Neural cell (in vitro differentiated cells): ENCODE measurements at regions not wholly inside any gene's neighbourhood (a gene's known extent, or its start where the extent isn't known, plus 50 kb on each side); places are given as distances from the start of the nearest gene placed in this dataset.

Source experiments
- H2AFZ ChIP-seq: fragments of 200-600, 300-800 bp; sonication (generic), shearing (Covaris generic); 2 replicates; pipeline ENCODE4 v1.6.0; 2014; ENCODE audit warnings: low read depth, mild to moderate bottlenecking, antibody characterized with exemption, low read length, moderate library complexity
- H3F3A ChIP-seq: fragments of 200-600 bp; shearing (Covaris generic); 2 replicates; pipeline ENCODE4 v1.6.1; 2016; ENCODE audit warnings: mild to moderate bottlenecking, moderate library complexity, mixed read lengths, antibody characterized with exemption, low read length; ENCODE audit not compliant: insufficient read depth, poor library complexity, severe bottlenecking
- H3K27ac ChIP-seq: fragments of 200-600, 300-800 bp; sonication (generic), shearing (Covaris generic); 2 replicates; pipeline ENCODE4 v1.5.1; 2014; ENCODE audit warnings: mild to moderate bottlenecking, low read length, moderate library complexity
- H3K27me3 ChIP-seq: fragments of 300-800, 200-600 bp; sonication (generic), shearing (Covaris generic); 2 replicates; pipeline ENCODE4 v1.6.0; 2014; ENCODE audit warnings: mild to moderate bottlenecking, low read depth, low read length, moderate library complexity; ENCODE audit not compliant: insufficient read depth
- H3K36me3 ChIP-seq: fragments of 300-800, 200-600 bp; sonication (generic), shearing (Covaris generic); 2 replicates; pipeline ENCODE4 v1.5.1; 2014; ENCODE audit warnings: mild to moderate bottlenecking, antibody characterized with exemption, low read length, moderate library complexity; ENCODE audit not compliant: insufficient read depth
- H3K4me2 ChIP-seq: fragments of 300-800, 200-600 bp; sonication (generic), shearing (Covaris generic); 2 replicates; pipeline ENCODE4 v1.6.0; 2014; ENCODE audit warnings: mild to moderate bottlenecking, low read length
- H3K4me3 ChIP-seq: fragments of 300-800, 200-600 bp; sonication (generic), shearing (Covaris generic); 2 replicates; pipeline ENCODE4 v1.5.1; 2014; ENCODE audit warnings: mild to moderate bottlenecking, low read length, moderate library complexity
- H3K79me2 ChIP-seq: fragments of 200-600 bp; shearing (Covaris generic); replicated peaks from 2 replicates; pipeline ENCODE4 v1.6.0; 2014; ENCODE audit warnings: mild to moderate bottlenecking, low read length, moderate library complexity; ENCODE audit not compliant: insufficient read depth
- H3K9ac ChIP-seq: fragments of 300-800, 200-600 bp; sonication (generic), shearing (Covaris generic); 2 replicates; pipeline ENCODE4 v1.6.1; 2016; ENCODE audit warnings: mild to moderate bottlenecking, low read length, mixed read lengths
- H3K9me2 ChIP-seq: fragments of 200-600 bp; shearing (Covaris generic); 2 replicates; pipeline ENCODE4 v1.6.1; 2016; ENCODE audit warnings: mild to moderate bottlenecking, low read length, mixed read lengths; ENCODE audit not compliant: insufficient read depth
- H3K9me3 ChIP-seq: fragments of 200-600, 300-800 bp; sonication (generic), shearing (Covaris generic); 2 replicates; pipeline ENCODE4 v1.6.1; 2016; ENCODE audit warnings: mild to moderate bottlenecking, mixed run types, low read length, moderate library complexity, mixed read lengths
- H4K20me1 ChIP-seq: fragments of 200-600 bp; shearing (Covaris generic); 2 replicates; pipeline ENCODE4 v1.6.1; 2016; ENCODE audit warnings: mild to moderate bottlenecking, mixed run types; ENCODE audit not compliant: insufficient read depth
- EP300 ChIP-seq: fragments of 450-650 bp; conservative IDR thresholded peaks from 2 replicates; pipeline ENCODE4 v1.6.1; 2014; ENCODE audit warnings: antibody characterized with exemption, mild to moderate bottlenecking, moderate library complexity; ENCODE audit not compliant: poor library complexity, severe bottlenecking
- EZH2 ChIP-seq: fragments of 200-600, 300-800 bp; shearing (Covaris generic), sonication (generic); IDR thresholded peaks from 2 replicates; pipeline ENCODE4 v1.6.1; 2014; ENCODE audit warnings: antibody characterized with exemption, low read length, borderline replicate concordance, mild to moderate bottlenecking; ENCODE audit not compliant: insufficient read depth, poor library complexity, severe bottlenecking
- MXI1 ChIP-seq: fragments of 450-650 bp; conservative IDR thresholded peaks from 2 replicates; pipeline ENCODE4 v1.6.1; 2014; ENCODE audit warnings: antibody characterized with exemption, mild to moderate bottlenecking; ENCODE audit not compliant: poor library complexity, severe bottlenecking
- POLR2AphosphoS5 ChIP-seq: IDR thresholded peaks from 2 replicates; pipeline ENCODE4 v1.6.1; 2012
- RAD21 ChIP-seq: fragments of 450-650 bp; conservative IDR thresholded peaks from 2 replicates; pipeline ENCODE4 v1.6.1; 2014; ENCODE audit warnings: antibody characterized with exemption, mild to moderate bottlenecking, moderate library complexity
- SMC3 ChIP-seq: fragments of 450-650 bp; conservative IDR thresholded peaks from 2 replicates; pipeline ENCODE4 v1.6.1; 2014; ENCODE audit warnings: antibody characterized with exemption, mild to moderate bottlenecking, moderate library complexity; ENCODE audit not compliant: poor library complexity
- TAF1 ChIP-seq: IDR thresholded peaks from 2 replicates; pipeline ENCODE4 v1.6.1; 2012; ENCODE audit warnings: low read depth
- TF ChIP-seq, protein P1 (sequence below): IDR thresholded peaks from 2 replicates; pipeline ENCODE4 v1.6.1; 2012; ENCODE audit warnings: borderline replicate concordance
- TF ChIP-seq, protein P2 (sequence below): fragments of 450-650 bp; IDR thresholded peaks from 2 replicates; pipeline ENCODE4 v1.5.1; 2014; ENCODE audit warnings: antibody characterized with exemption, mild to moderate bottlenecking, moderate library complexity; ENCODE audit not compliant: poor library complexity, severe bottlenecking

DNA sequence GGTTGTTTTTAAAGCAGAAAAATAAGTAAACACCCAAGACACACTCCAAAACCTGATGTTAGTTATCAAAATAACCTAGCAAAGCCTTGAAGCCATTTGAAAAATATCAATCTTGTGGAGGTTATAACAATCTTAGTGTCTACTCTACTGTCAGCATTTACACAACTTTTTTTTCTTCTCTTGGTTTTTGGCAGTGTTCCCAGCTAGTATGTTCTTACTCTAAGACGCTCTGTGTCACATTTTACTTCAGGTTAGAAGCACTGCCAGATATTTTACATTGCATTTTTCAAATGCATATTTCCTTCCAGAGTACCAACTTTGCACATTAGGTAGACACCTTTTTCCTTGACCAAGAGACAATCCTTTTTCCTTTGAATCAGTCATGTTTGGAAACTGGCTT, 114.0 kb upstream of the INPP4B start:
- H3K9me3 ChIP-seq: no peaks in the 10 kb centered on the region
- H3K79me2 ChIP-seq: no peaks in the 10 kb centered on the region
- no peaks in the 10 kb centered on the region for H3K9me2 ChIP-seq
- no peaks in the 10 kb centered on the region for H3K27me3 ChIP-seq
- no peak overlapping the region for H3K27ac ChIP-seq
- H3K36me3 ChIP-seq: no peaks in the 10 kb centered on the region
- H2AFZ ChIP-seq: no peak overlapping the region
- no peak overlapping the region for H3K4me2 ChIP-seq
- H4K20me1 ChIP-seq: no peaks in the 10 kb centered on the region
- no peak overlapping the region for H3K4me3 ChIP-seq
- no peaks in the 10 kb centered on the region for H3F3A ChIP-seq
- TF ChIP-seq SMC3 (no peak), POLR2AphosphoS5 (no peak), MXI1 (no peak), EP300 (no peak), TAF1 (no peak), RAD21 (no peak), EZH2 (no peak)
- TF ChIP-seq, protein P1, sequence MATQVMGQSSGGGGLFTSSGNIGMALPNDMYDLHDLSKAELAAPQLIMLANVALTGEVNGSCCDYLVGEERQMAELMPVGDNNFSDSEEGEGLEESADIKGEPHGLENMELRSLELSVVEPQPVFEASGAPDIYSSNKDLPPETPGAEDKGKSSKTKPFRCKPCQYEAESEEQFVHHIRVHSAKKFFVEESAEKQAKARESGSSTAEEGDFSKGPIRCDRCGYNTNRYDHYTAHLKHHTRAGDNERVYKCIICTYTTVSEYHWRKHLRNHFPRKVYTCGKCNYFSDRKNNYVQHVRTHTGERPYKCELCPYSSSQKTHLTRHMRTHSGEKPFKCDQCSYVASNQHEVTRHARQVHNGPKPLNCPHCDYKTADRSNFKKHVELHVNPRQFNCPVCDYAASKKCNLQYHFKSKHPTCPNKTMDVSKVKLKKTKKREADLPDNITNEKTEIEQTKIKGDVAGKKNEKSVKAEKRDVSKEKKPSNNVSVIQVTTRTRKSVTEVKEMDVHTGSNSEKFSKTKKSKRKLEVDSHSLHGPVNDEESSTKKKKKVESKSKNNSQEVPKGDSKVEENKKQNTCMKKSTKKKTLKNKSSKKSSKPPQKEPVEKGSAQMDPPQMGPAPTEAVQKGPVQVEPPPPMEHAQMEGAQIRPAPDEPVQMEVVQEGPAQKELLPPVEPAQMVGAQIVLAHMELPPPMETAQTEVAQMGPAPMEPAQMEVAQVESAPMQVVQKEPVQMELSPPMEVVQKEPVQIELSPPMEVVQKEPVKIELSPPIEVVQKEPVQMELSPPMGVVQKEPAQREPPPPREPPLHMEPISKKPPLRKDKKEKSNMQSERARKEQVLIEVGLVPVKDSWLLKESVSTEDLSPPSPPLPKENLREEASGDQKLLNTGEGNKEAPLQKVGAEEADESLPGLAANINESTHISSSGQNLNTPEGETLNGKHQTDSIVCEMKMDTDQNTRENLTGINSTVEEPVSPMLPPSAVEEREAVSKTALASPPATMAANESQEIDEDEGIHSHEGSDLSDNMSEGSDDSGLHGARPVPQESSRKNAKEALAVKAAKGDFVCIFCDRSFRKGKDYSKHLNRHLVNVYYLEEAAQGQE: no peak
- TF ChIP-seq, protein P2, sequence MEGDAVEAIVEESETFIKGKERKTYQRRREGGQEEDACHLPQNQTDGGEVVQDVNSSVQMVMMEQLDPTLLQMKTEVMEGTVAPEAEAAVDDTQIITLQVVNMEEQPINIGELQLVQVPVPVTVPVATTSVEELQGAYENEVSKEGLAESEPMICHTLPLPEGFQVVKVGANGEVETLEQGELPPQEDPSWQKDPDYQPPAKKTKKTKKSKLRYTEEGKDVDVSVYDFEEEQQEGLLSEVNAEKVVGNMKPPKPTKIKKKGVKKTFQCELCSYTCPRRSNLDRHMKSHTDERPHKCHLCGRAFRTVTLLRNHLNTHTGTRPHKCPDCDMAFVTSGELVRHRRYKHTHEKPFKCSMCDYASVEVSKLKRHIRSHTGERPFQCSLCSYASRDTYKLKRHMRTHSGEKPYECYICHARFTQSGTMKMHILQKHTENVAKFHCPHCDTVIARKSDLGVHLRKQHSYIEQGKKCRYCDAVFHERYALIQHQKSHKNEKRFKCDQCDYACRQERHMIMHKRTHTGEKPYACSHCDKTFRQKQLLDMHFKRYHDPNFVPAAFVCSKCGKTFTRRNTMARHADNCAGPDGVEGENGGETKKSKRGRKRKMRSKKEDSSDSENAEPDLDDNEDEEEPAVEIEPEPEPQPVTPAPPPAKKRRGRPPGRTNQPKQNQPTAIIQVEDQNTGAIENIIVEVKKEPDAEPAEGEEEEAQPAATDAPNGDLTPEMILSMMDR: no peak
- no peak overlapping the region for H3K9ac ChIP-seq

DNA sequence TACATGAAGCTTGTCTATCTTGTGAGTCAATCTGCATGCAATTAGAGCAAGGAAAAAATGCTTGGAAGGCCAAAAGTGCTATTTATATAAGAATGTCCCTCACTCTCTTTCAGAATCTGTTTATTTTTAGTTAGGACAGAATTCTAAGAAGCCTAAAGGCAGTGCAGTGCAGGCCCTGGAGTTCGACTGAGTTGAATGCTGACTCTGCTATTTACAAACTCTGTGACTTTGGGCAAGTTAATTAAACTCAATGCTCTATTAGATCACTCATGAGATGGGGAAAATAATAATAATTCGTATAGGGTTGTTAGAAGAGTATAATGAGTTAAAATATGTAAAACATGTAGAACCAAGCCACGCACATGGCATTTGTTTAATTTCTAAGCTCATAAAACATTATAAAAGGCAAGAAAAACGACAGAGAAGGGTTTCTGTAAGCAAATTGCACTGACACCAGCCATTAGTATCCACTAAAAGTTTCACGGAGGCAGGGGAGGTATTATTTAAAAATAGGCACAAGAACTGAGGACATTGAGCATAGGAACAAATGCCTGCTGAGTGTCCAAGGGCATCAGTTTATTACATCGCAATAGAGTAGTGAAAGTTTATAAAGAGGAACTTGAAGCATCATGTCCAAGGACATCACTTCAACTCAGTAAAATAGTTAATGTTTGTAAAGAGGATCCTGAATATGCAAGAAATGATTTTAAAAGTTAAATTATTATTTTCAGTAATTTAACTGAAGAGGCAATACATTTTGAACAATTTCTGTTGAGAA, 115.0 kb upstream of the INPP4B start:
- no peak overlapping the region for H3K4me2 ChIP-seq
- H3K9me2 ChIP-seq: no peaks in the 10 kb centered on the region
- H3K79me2 ChIP-seq: no peaks in the 10 kb centered on the region
- H2AFZ ChIP-seq: no peak overlapping the region
- no peaks in the 10 kb centered on the region for H3F3A ChIP-seq
- H3K9ac ChIP-seq: no peak overlapping the region
- no peak for TF ChIP-seq EP300
- TF ChIP-seq, protein P1: no peak
- TF ChIP-seq POLR2AphosphoS5: no peak
- no peak for TF ChIP-seq RAD21
- no peak for TF ChIP-seq EZH2
- TF ChIP-seq, protein P2: no peak
- no peak for TF ChIP-seq MXI1
- TF ChIP-seq SMC3: no peak
- no peak for TF ChIP-seq TAF1
- no peaks in the 10 kb centered on the region for H3K36me3 ChIP-seq
- no peak overlapping the region for H3K4me3 ChIP-seq
- no peaks in the 10 kb centered on the region for H3K9me3 ChIP-seq
- no peaks in the 10 kb centered on the region for H4K20me1 ChIP-seq
- H3K27ac ChIP-seq: no peak overlapping the region
- H3K27me3 ChIP-seq: no peaks in the 10 kb centered on the region
